Naive thymus-derived CD8-positive, alpha-beta T cell (primary cell): ENCODE measurements at regions not wholly inside any gene's neighbourhood (a gene's known extent, or its start where the extent isn't known, plus 50 kb on each side); places are given as distances from the start of the nearest gene placed in this dataset.
A peak's percentile ranks its signal among the peaks of the same experiment; 100 is the strongest.

Source experiments
- ATAC-seq, 2 donors: fragments of 150-1000 bp; cut with Tn5 transposase in 1 of 2; sonication (Bioruptor Pico), chemical (Tn5 transposase) in 1 of 2; 1 replicate in 1 of 2; 2 replicates in 1 of 2; pipeline ENCODE4 v1.10.0; 2021; ENCODE audit warnings: mild to moderate bottlenecking in 2 of 2, moderate library complexity in 2 of 2
- POLR2A ChIA-PET: fragments of 350-600 bp; sonication (Branson Sonifier 250); formaldehyde crosslinking; loops from one replicate; lab custom pipeline; 2021; ENCODE audit warnings: antibody characterized with exemption; lab: Charles Lee
- DNase-seq, 10 donors: peaks; one replicate each; pipeline versions ENCODE4 v3.0.0 to v3.0.0-alpha.2; 2020 to 2022
- H3K27ac Mint-ChIP-seq, 10 donors: one replicate each; pipeline ENCODE4 v1.8.0; 2020 to 2022; ENCODE audit warnings: mild to moderate bottlenecking in 10 of 10, mixed read lengths in 10 of 10, moderate library complexity in 4 of 10, inconsistent platforms in 1 of 10
- H3K27me3 Mint-ChIP-seq, 5 donors: one replicate each; pipeline ENCODE4 v1.8.0; 2021 to 2022; ENCODE audit warnings: mixed read lengths in 5 of 5
- H3K36me3 Mint-ChIP-seq, 3 donors: one replicate each; pipeline ENCODE4 v1.8.0; 2020 to 2022; ENCODE audit warnings: mixed read lengths in 3 of 3, mild to moderate bottlenecking in 2 of 3, inconsistent platforms in 1 of 3
- H3K4me1 Mint-ChIP-seq, 4 donors: one replicate each; pipeline ENCODE4 v1.8.0; 2021 to 2022; ENCODE audit warnings: mixed read lengths in 4 of 4
- H3K4me3 Mint-ChIP-seq, 10 donors: one replicate each; pipeline ENCODE4 v1.8.0; 2020 to 2022; ENCODE audit warnings: mild to moderate bottlenecking in 10 of 10, mixed read lengths in 10 of 10, moderate library complexity in 6 of 10, inconsistent platforms in 1 of 10
- H3K9me3 Mint-ChIP-seq, 9 donors: one replicate each; pipeline ENCODE4 v1.8.0; 2020 to 2022; ENCODE audit warnings: mixed read lengths in 9 of 9, mild to moderate bottlenecking in 3 of 9, inconsistent platforms in 1 of 9, moderate library complexity in 1 of 9

DNA sequence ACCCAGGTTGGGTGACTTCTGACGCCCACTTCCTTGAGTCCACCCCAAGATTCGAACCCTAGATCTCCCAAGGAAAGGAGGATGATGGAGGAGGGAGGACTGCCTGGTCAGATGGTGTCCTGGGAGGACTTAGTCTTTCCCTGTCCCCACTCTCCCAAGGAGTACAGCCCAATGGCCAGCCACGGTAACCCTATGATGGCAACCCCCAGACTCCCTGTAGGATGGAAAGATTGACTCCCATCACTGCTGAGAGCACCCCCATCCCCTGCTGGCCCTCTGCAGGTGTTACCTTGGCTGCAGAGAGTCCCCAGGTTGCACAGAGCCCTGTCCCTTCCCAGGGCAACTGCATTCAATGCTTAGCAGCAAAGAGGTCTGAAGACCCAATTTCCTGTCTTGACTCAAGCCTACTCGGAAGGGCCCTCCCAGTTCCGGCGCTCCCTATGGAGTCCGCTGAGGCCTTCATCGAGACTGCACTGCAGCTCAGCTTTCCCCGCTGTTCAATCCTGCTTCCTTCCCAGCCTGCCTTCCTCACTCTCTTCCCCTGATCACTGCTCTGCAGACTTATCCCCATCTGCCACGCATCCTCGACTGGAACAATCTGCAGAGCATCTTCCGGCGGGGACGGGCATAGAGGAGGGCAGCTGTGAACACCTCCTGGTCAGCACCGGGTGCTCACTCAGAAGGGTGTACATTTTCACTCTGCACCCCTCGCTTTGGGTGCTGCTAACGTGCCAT lies 50.8 kb upstream of the OCM2 start:
- DNase-seq: no peak
- Mint-ChIP-seq H3K27me3 (peaks cover 8 to 28% (median 21%) of the 10 kb centered on the region in 5 donors), H3K27ac (no peak overlapping the region), H3K4me1 (no peaks in the 10 kb centered on the region), H3K36me3 (no peaks in the 10 kb centered on the region), H3K4me3 (no peak overlapping the region), H3K9me3 (no peaks in the 10 kb centered on the region)
- no peak for ATAC-seq
- POLR2A ChIA-PET: no interaction called here

DNA sequence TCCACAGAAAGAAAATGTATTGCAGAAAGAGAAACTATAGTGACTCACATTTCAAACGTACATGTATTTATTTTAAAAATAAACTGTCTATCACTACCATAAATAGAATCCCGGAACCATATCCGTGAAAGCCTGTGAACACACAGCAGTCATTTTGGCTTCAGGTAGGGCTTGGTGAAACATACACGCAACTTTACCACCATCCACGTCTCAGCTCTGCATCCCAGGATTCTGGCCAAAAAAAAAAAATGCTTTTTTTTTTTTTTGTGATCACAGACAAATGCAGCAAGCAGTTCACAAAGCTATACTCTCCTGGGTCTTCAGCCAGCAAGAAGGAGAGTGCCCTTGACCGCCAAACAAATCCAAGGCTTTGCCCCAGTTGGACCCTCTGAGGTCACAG lies 56.8 kb upstream of the OCM2 start:
- peaks cover 4 to 9% (median 8%) of the 10 kb centered on the region in 5 donors for H3K27me3 Mint-ChIP-seq
- H3K9me3 Mint-ChIP-seq: no peaks in the 10 kb centered on the region
- no peak overlapping the region for H3K27ac Mint-ChIP-seq
- H3K4me1 Mint-ChIP-seq: peaks cover 0 to 10% (median 5%) of the 10 kb centered on the region in 4 donors
- H3K36me3 Mint-ChIP-seq: no peaks in the 10 kb centered on the region
- ATAC-seq (no peak), DNase-seq (no peak)
- POLR2A ChIA-PET: interaction anchor here (0.6 kb wide), 1 partner anchor 133 kb away, joined by 3 read pairs; no protein-coding TSS in a partner anchor
- H3K4me3 Mint-ChIP-seq: no peak overlapping the region

DNA sequence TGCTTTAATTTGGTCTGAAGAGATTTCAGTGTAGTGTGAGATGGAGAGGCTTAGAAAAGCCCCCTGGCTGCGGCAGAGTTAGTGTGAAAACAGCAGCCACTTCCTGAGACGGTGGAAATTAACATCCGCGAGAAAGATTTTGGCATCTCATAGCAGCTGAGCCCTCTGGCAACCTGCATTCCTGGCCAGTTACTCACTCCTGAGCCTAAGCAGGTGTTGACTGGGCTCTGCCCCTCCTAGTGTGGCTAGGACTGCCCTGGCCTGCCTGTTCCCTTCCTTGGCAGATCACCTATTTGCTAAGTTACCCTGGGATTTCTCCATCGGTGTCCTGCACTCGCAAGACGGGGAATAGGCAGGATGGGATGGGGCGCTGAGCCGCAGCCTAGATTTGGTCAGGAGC lies 57.6 kb upstream of the LMTK2 start:
- POLR2A ChIA-PET: no interaction called here
- Mint-ChIP-seq H3K36me3 (no peaks in the 10 kb centered on the region), H3K9me3 (no peaks in the 10 kb centered on the region), H3K27ac (peak overlapping the region in 1 of 10 donors; percentile 15), H3K27me3 (peaks cover 0 to 6% (median 5%) of the 10 kb centered on the region in 5 donors), H3K4me3 (no peak overlapping the region), H3K4me1 (peaks cover 0 to 11% (median 5%) of the 10 kb centered on the region in 4 donors)
- DNase-seq (no peak), ATAC-seq (no peak)

DNA sequence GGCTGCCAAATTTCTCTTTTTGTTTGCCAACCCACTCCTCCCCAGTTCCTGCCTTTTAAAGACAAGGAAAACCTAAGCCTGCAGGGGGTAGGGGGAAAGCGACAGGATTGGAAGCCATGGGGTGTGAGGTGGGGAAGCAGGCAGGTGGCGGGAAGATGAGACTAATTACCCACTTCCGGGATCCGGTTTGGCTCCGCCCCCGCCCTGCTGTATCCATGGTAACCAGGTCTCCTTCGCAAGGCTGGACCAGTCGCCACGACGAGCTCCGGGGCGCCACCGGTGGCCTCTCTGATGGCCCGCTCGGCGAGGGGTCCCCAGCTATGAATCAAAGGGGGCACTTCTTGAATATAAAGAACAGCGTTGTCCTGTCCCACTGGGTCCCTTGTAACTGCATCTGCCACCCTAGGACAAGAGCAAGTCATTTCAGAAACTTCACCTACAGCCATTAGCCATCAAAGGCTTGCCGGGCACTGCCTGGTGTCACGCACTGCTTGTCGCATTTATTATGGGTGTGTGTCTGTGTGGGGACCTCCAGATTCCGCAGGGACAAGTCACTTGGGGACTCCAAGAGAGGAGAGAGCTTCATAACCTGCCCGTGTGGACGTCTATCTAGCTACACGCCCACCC lies 55.4 kb upstream of the LMTK2 start:
- Mint-ChIP-seq H3K27me3 (peaks cover 2 to 8% (median 4%) of the 10 kb centered on the region in 5 donors), H3K27ac (peak overlapping the region in 4 of 10 donors; percentile 25 to 72 (median 48)), H3K4me1 (peaks cover 0 to 11% (median 5%) of the 10 kb centered on the region in 4 donors), H3K9me3 (no peaks in the 10 kb centered on the region), H3K4me3 (peak overlapping the region in 6 of 10 donors; percentile 24 to 66 (median 36)), H3K36me3 (no peaks in the 10 kb centered on the region)
- DNase-seq: peak; percentile 7 to 72 (median 38)
- ATAC-seq: peak; percentile 49 to 68
- POLR2A ChIA-PET: interaction anchor here (0.6 kb wide), 1 partner anchor 9 kb away, joined by 3 read pairs; no protein-coding TSS in a partner anchor

DNA sequence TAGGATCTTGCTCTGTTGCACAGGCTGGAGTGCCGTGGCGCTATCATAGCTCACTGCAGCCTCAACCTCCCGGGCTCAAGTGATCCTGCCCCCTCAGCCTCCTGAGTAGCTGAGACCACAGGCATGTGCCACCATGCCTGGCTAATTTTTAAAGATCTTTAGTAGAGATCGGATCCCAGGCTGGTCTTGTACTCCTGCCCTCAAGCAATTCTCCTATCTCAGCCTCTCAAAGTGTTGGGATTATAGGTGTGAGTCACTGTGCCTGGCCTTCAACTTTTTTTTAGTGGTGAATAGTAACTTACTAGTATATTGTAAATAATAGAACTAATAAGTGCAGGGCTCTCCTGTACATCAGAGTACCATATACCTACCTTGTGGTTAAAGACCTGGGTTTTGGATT lies 52.1 kb upstream of the LMTK2 start:
- Mint-ChIP-seq H3K4me3 (no peak overlapping the region), H3K27ac (no peak overlapping the region), H3K36me3 (no peaks in the 10 kb centered on the region), H3K4me1 (peaks cover 0 to 11% (median 5%) of the 10 kb centered on the region in 4 donors), H3K27me3 (peaks cover 0 to 29% (median 10%) of the 10 kb centered on the region in 5 donors), H3K9me3 (no peaks in the 10 kb centered on the region)
- POLR2A ChIA-PET: no interaction called here
- ATAC-seq (no peak), DNase-seq (no peak)

DNA sequence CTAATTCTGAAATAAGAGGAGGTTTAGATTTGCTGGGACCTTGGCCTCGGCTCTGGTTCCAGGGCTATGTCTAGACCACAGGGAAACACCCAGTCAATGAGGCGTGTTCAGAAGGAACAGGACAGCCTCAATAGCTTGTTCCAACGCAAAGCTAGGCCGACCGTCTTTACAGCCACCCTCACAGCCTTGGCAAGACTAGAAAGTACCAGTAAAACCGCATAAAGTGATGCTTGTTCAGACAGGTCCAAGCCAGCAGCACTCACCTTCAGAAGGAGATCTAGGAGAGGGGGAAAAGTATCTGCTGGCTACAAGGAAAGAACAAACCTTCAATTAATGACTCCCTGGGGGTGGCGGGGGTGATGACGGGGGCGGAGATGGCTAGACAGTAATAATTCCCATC lies 50.1 kb upstream of the LMTK2 start:
- peaks cover 0 to 4% (median 0%) of the 10 kb centered on the region in 4 donors for H3K4me1 Mint-ChIP-seq
- no peak overlapping the region for H3K4me3 Mint-ChIP-seq
- ATAC-seq (no peak), DNase-seq (no peak)
- POLR2A ChIA-PET: no interaction called here
- peaks cover 0 to 29% (median 10%) of the 10 kb centered on the region in 5 donors for H3K27me3 Mint-ChIP-seq
- H3K9me3 Mint-ChIP-seq: peaks cover 0 to 2% (median 0%) of the 10 kb centered on the region in 9 donors
- no peaks in the 10 kb centered on the region for H3K36me3 Mint-ChIP-seq
- H3K27ac Mint-ChIP-seq: no peak overlapping the region
